ENCODE measurements at regions not wholly inside any gene's neighbourhood (a gene's known extent, or its start where the extent isn't known, plus 50 kb on each side); places are given as distances from the start of the nearest gene placed in this dataset.

DNA sequence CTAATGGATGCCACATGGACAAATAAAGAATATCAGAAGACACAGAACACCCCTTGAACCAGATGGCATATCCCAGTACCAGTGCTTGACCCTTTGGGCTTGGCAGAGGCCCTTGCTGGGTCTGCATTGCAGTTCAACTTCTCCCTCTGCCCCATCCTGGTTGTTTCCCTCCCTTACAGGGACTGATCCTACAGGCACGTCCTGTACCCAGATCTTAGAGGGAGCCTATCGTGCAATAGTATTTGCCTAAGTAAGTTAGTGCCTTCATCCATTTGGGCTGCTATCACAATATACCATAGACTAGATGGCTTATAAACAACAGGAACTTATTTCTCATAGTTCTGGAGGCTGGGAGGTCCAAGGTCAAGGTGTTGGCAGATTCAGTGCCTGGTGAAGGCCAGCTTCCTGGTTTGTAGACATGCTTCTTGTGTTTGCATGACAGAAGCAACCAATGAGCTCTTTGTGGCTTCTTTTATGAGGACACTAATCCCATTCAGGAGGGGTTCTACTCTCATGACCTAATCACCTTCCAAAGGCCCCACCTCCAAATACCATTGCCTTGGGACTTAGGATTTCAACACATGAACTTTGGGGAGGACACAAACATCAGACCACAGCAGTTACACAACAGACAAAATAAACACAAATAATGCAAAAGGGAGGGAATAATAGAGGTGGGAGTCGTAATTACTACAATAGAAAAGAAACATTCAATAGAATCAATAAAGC lies 146.5 kb upstream of the MSX1 start:
- in situ Hi-C loops (cut with MboI), result no loop called here
- no TSS peak for BruUV-seq (replicated peaks)
- RAD21 ChIA-PET (ENCODE audit: unreplicated experiment), result no interaction called here

More for the DNA sequence above, 146.5 kb upstream of the MSX1 start:
- no peak overlapping the region for H3K9ac ChIP-seq (ENCODE audit: control insufficient read depth, insufficient read depth, low read length)
- H3K4me2 ChIP-seq (ENCODE audit: control insufficient read depth, insufficient read depth), result no peak overlapping the region
- no peak overlapping the region for H2AFZ ChIP-seq (ENCODE audit: control insufficient read depth, low read depth, low read length)
- H3K79me2 ChIP-seq (ENCODE audit: control insufficient read depth, insufficient read depth, low read length), result no peaks in the 10 kb centered on the region
- ChIA-PET SMC1A (ENCODE audit: uncharacterized antibody, unreplicated experiment) (interaction anchor here (0.7 kb wide), 1 partner anchor 1059 kb away, joined by 3 read pairs; no protein-coding TSS in a partner anchor), CTCF (no interaction called here), POLR2A (no interaction called here)
- no peak overlapping the region for H3K4me3 ChIP-seq
- no peak for FAIRE-seq
- no peak for ATAC-seq
- TF ChIP-seq CBX5 (IDR thresholded peaks at IDR 0.05; ENCODE audit: low read depth), result no peak
- TF ChIP-seq, protein P1, sequence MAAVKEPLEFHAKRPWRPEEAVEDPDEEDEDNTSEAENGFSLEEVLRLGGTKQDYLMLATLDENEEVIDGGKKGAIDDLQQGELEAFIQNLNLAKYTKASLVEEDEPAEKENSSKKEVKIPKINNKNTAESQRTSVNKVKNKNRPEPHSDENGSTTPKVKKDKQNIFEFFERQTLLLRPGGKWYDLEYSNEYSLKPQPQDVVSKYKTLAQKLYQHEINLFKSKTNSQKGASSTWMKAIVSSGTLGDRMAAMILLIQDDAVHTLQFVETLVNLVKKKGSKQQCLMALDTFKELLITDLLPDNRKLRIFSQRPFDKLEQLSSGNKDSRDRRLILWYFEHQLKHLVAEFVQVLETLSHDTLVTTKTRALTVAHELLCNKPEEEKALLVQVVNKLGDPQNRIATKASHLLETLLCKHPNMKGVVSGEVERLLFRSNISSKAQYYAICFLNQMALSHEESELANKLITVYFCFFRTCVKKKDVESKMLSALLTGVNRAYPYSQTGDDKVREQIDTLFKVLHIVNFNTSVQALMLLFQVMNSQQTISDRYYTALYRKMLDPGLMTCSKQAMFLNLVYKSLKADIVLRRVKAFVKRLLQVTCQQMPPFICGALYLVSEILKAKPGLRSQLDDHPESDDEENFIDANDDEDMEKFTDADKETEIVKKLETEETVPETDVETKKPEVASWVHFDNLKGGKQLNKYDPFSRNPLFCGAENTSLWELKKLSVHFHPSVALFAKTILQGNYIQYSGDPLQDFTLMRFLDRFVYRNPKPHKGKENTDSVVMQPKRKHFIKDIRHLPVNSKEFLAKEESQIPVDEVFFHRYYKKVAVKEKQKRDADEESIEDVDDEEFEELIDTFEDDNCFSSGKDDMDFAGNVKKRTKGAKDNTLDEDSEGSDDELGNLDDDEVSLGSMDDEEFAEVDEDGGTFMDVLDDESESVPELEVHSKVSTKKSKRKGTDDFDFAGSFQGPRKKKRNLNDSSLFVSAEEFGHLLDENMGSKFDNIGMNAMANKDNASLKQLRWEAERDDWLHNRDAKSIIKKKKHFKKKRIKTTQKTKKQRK (IDR thresholded peaks at IDR 0.05; ENCODE audit: low read depth, low read length), result no peak
- no peak for TF ChIP-seq PAX5 (IDR thresholded peaks at IDR 0.05; ENCODE audit: borderline replicate concordance, low read depth, low read length)
- no peak for TF ChIP-seq ZBED1 (IDR thresholded peaks at IDR 0.05; ENCODE audit: borderline replicate concordance)
- no peak for TF ChIP-seq JUNB (IDR thresholded peaks at IDR 0.05)
- TF ChIP-seq SIN3A (IDR thresholded peaks at IDR 0.05; ENCODE audit: low read depth, low read length), result no peak
- TF ChIP-seq YY1 (IDR thresholded peaks at IDR 0.05; ENCODE audit: low read depth, low read length), result no peak
- TF ChIP-seq SREBF1 (IDR thresholded peaks at IDR 0.05; ENCODE audit: low read length), result no peak
- TF ChIP-seq KAT2A (conservative IDR thresholded peaks at IDR 0.05; ENCODE audit: control insufficient read depth, low read depth, low read length), result no peak
- no peak for TF ChIP-seq STAT3 (IDR thresholded peaks at IDR 0.05; ENCODE audit: low read depth, low read length)
- TF ChIP-seq IKZF1 (conservative IDR thresholded peaks at IDR 0.05), result no peak
- no peak for TF ChIP-seq RFX5 (IDR thresholded peaks at IDR 0.05; ENCODE audit: low read depth, low read length)
- TF ChIP-seq HDAC2 (IDR thresholded peaks at IDR 0.05), result no peak
- 98% methylated on average over 3 of the region's 3 CpGs for WGBS (ENCODE audit: insufficient coverage, insufficient replicate concordance, low lambda C conversion rate, missing lambda C conversion rate)
- no peak overlapping the region for H3K27ac ChIP-seq (ENCODE audit: control insufficient read depth, insufficient read depth)
- H3K9me3 ChIP-seq (replicated peaks; ENCODE audit: control insufficient read depth, insufficient read depth, low read length), result no peaks in the 10 kb centered on the region
- no peaks in the 10 kb centered on the region for H4K20me1 ChIP-seq (ENCODE audit: control insufficient read depth, insufficient read depth)
- H3K36me3 ChIP-seq (ENCODE audit: control insufficient read depth in 2 of 2, insufficient read depth in 2 of 2, low read length in 1 of 2), result no peaks in the 10 kb centered on the region
- no peaks in the 10 kb centered on the region for H3K4me1 ChIP-seq (ENCODE audit: control insufficient read depth, insufficient read depth, low read length)
- DNase-seq (ENCODE audit: low read depth, low spot score), result no peak
- H3K27me3 ChIP-seq (replicated peaks in 1 of 2; ENCODE audit: control insufficient read depth in 2 of 2, insufficient read depth in 2 of 2, low read length in 1 of 2), result no peaks in the 10 kb centered on the region
- intact Hi-C loops (cut with micrococcal nuclease; ENCODE audit: unreplicated experiment), result no loop called here

Measured in GM12878 (cell line).